ENCODE measurements at regions not wholly inside any gene's neighbourhood (a gene's known extent, or its start where the extent isn't known, plus 50 kb on each side); places are given as distances from the start of the nearest gene placed in this dataset.

DNA sequence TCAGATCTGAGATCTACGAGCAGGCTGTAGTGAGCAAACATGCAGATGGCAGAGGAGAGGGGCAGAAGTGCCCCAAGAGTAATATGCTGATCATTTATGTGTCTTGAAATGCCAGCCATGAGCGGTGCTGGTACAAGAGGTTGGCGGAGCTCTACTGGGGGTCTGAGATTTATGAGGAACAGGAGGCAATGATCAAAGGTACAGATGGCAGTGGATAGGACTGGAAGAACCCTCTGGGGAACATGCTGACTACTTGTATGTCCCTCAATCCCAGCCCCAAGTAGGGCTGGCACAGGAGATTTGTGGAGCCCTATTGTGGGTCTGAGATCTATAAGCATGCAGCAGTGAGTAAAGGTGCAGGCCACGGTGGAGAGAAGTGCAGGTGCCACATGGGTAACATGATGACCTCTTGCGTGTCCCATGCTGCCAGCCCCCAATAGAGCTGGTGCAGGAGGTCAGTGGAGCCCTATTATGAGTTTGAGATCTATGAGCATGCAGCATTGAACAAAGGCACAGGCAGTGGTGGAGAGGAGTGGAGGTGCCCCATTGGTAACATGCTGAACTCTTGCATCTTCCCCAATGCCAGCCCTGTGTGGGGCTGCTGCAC lies 97.2 kb upstream of the ZNF678 start:
- TF ChIP-seq, protein P1, sequence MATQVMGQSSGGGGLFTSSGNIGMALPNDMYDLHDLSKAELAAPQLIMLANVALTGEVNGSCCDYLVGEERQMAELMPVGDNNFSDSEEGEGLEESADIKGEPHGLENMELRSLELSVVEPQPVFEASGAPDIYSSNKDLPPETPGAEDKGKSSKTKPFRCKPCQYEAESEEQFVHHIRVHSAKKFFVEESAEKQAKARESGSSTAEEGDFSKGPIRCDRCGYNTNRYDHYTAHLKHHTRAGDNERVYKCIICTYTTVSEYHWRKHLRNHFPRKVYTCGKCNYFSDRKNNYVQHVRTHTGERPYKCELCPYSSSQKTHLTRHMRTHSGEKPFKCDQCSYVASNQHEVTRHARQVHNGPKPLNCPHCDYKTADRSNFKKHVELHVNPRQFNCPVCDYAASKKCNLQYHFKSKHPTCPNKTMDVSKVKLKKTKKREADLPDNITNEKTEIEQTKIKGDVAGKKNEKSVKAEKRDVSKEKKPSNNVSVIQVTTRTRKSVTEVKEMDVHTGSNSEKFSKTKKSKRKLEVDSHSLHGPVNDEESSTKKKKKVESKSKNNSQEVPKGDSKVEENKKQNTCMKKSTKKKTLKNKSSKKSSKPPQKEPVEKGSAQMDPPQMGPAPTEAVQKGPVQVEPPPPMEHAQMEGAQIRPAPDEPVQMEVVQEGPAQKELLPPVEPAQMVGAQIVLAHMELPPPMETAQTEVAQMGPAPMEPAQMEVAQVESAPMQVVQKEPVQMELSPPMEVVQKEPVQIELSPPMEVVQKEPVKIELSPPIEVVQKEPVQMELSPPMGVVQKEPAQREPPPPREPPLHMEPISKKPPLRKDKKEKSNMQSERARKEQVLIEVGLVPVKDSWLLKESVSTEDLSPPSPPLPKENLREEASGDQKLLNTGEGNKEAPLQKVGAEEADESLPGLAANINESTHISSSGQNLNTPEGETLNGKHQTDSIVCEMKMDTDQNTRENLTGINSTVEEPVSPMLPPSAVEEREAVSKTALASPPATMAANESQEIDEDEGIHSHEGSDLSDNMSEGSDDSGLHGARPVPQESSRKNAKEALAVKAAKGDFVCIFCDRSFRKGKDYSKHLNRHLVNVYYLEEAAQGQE (IDR thresholded peaks at IDR 0.05; ENCODE audit: insufficient read depth in 1 of 2, low read depth in 2 of 2, low read length in 1 of 2) = no peak
- TF ChIP-seq, protein P2, sequence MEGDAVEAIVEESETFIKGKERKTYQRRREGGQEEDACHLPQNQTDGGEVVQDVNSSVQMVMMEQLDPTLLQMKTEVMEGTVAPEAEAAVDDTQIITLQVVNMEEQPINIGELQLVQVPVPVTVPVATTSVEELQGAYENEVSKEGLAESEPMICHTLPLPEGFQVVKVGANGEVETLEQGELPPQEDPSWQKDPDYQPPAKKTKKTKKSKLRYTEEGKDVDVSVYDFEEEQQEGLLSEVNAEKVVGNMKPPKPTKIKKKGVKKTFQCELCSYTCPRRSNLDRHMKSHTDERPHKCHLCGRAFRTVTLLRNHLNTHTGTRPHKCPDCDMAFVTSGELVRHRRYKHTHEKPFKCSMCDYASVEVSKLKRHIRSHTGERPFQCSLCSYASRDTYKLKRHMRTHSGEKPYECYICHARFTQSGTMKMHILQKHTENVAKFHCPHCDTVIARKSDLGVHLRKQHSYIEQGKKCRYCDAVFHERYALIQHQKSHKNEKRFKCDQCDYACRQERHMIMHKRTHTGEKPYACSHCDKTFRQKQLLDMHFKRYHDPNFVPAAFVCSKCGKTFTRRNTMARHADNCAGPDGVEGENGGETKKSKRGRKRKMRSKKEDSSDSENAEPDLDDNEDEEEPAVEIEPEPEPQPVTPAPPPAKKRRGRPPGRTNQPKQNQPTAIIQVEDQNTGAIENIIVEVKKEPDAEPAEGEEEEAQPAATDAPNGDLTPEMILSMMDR (IDR thresholded peaks at IDR 0.05) = no peak
- no peak for TF ChIP-seq SIN3A (IDR thresholded peaks at IDR 0.05; ENCODE audit: borderline replicate concordance, insufficient read depth, low read depth, low read length)
- no peak for TF ChIP-seq TCF7L2 (IDR thresholded peaks at IDR 0.05; ENCODE audit: low read depth, low read length)
- no peak for TF ChIP-seq POLR2AphosphoS5 (IDR thresholded peaks at IDR 0.05; ENCODE audit: low read depth, low read length)
- no TSS peak for BruUV-seq (replicated peaks)
- DNase-seq (ENCODE audit: low read depth, low spot score) = no peak
- in situ Hi-C loops (cut with HindIII; ENCODE audit: low pct_unique_long_range_greater_than_20kb, low sequenced_read_pairs) (no loop called here), intact Hi-C loops (cut with micrococcal nuclease; ENCODE audit: unreplicated experiment) (no loop called here)
- ATAC-seq = no peak
- Histone ChIP-seq H3K36me3 (ENCODE audit: control insufficient read depth, insufficient read depth, low read length) (no peaks in the 10 kb centered on the region), H3K27me3 (ENCODE audit: control insufficient read depth, insufficient read depth, low read length) (peaks cover 8% of the 10 kb centered on the region), H3K4me1 (ENCODE audit: control insufficient read depth, insufficient read depth, low read length) (no peaks in the 10 kb centered on the region), H3K4me3 (ENCODE audit: low read depth in 2 of 2, low read length in 2 of 2) (no peak overlapping the region), H3K9me3 (ENCODE audit: control insufficient read depth, insufficient read depth, low read depth, low read length) (no peaks in the 10 kb centered on the region), H3K27ac (ENCODE audit: low read length) (no peak overlapping the region)
- ChIA-PET CTCF (no interaction called here), POLR2A (no interaction called here)

GRCh38 chr1:227465256-227465655 lies 98.1 kb upstream of the ZNF678 start:
- no TSS peak for BruUV-seq (replicated peaks)
- ATAC-seq = no peak
- CTCF ChIA-PET = no interaction called here

More at GRCh38 chr1:227465256-227465655, 98.1 kb upstream of the ZNF678 start:
- no peaks in the 10 kb centered on the region for H3K36me3 ChIP-seq (ENCODE audit: control insufficient read depth, insufficient read depth, low read length)
- POLR2A ChIA-PET = no interaction called here
- H3K4me3 ChIP-seq (ENCODE audit: low read depth in 2 of 2, low read length in 2 of 2) = no peak overlapping the region
- no peaks in the 10 kb centered on the region for H3K9me3 ChIP-seq (ENCODE audit: control insufficient read depth, insufficient read depth, low read depth, low read length)
- no peak for TF ChIP-seq TCF7L2 (IDR thresholded peaks at IDR 0.05; ENCODE audit: low read depth, low read length)
- TF ChIP-seq, protein P2 (IDR thresholded peaks at IDR 0.05) = 0 out of 2 replicates have a peak, but pooled peaks have one; percentile 15
- no peak for DNase-seq (ENCODE audit: low read depth, low spot score)
- H3K27ac ChIP-seq (ENCODE audit: low read length) = no peak overlapping the region
- intact Hi-C loops (cut with micrococcal nuclease; ENCODE audit: unreplicated experiment) = no loop called here
- no peaks in the 10 kb centered on the region for H3K4me1 ChIP-seq (ENCODE audit: control insufficient read depth, insufficient read depth, low read length)
- H3K27me3 ChIP-seq (ENCODE audit: control insufficient read depth, insufficient read depth, low read length) = peaks cover 8% of the 10 kb centered on the region
- in situ Hi-C loops (cut with HindIII; ENCODE audit: low pct_unique_long_range_greater_than_20kb, low sequenced_read_pairs) = no loop called here
